T-helper 17 cell (primary cell): ENCODE measurements at regions not wholly inside any gene's neighbourhood (a gene's known extent, or its start where the extent isn't known, plus 50 kb on each side); places are given as distances from the start of the nearest gene placed in this dataset.
"Not testable (repeated sequence)": the region's sequence is repeated elsewhere in the genome, so short reads cannot be mapped to it uniquely, and the experiment has no call there.

Source experiments
- ATAC-seq: fragments of 150-1000 bp; cut with Tn5 transposase; 2 replicates; pipeline ENCODE4 v1.10.0; 2021; ENCODE audit warnings: mild to moderate bottlenecking, moderate library complexity
- DNase-seq, 3 donors: peaks; one replicate each; pipeline versions ENCODE4 v3.0.0 to v3.0.0-alpha.2; 2020 to 2021
- H3K9me3 ChIP-seq: one replicate; pipeline ENCODE4 v1.7.0; 2013; ENCODE audit warnings: low read length, mild to moderate bottlenecking; ENCODE audit not compliant: control insufficient read depth, poor library complexity, severe bottlenecking
- H3K27ac Mint-ChIP-seq: one replicate; pipeline ENCODE4 v1.8.0; 2022; ENCODE audit warnings: mild to moderate bottlenecking, moderate library complexity, mixed read lengths
- H3K27me3 Mint-ChIP-seq: one replicate; pipeline ENCODE4 v1.8.0; 2022; ENCODE audit warnings: mixed read lengths
- H3K36me3 Mint-ChIP-seq: one replicate; pipeline ENCODE4 v1.8.0; 2022; ENCODE audit warnings: low read depth, mixed read lengths
- H3K4me1 Mint-ChIP-seq: one replicate; pipeline ENCODE4 v1.8.0; 2022; ENCODE audit warnings: mild to moderate bottlenecking, mixed read lengths
- H3K4me3 Mint-ChIP-seq: one replicate; pipeline ENCODE4 v1.8.0; 2022; ENCODE audit warnings: mild to moderate bottlenecking, moderate library complexity, mixed read lengths

DNA sequence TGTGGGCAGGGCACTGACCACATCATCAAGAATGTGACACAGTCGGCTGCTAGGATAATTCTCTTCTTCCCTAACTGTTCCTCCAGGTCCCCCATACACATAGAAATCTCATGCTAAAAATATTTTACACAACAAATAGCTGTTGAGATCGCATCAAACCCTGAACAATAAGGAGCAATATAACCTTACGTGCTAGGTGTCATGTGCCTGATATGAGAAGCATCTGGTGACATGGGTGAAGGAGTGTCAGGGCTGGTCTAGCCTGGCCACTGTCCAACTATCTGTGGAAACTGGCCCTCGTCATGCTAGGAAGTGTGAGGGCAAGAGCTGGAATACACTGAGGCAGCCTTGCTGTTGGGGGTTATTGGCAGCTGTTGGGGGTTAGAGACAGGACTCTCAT lies 167.3 kb upstream of the PGRMC2 start:
- H3K9me3 ChIP-seq, result no peaks in the 10 kb centered on the region
- no peak overlapping the region for H3K27ac Mint-ChIP-seq
- no peaks in the 10 kb centered on the region for H3K36me3 Mint-ChIP-seq
- H3K27me3 Mint-ChIP-seq, result peaks cover 14% of the 10 kb centered on the region
- no peak overlapping the region for H3K4me3 Mint-ChIP-seq
- no peak for DNase-seq
- H3K4me1 Mint-ChIP-seq, result peaks cover 2% of the 10 kb centered on the region
- ATAC-seq, result no peak

- peak in 2 of 3 donors; percentile 16 to 18 for DNase-seq
- Mint-ChIP-seq H3K4me1 (peaks cover 2% of the 10 kb centered on the region), H3K27me3 (peaks cover 9% of the 10 kb centered on the region), H3K4me3 (no peak overlapping the region), H3K36me3 (no peaks in the 10 kb centered on the region), H3K27ac (no peak overlapping the region)
- peak; percentile 95 for ATAC-seq
- H3K9me3 ChIP-seq, result no peaks in the 10 kb centered on the region
Observed at GRCh38 chr4:128454281-128454871, 166.8 kb upstream of the PGRMC2 start.

GRCh38 chr4:128452415-128452814 lies 164.8 kb upstream of the PGRMC2 start:
- no peak overlapping the region for H3K27ac Mint-ChIP-seq
- H3K4me1 Mint-ChIP-seq, result peaks cover 2% of the 10 kb centered on the region
- no peaks in the 10 kb centered on the region for H3K36me3 Mint-ChIP-seq
- H3K9me3 ChIP-seq, result no peaks in the 10 kb centered on the region
- ATAC-seq (no peak), DNase-seq (no peak)
- H3K4me3 Mint-ChIP-seq, result no peak overlapping the region
- H3K27me3 Mint-ChIP-seq, result peaks cover 5% of the 10 kb centered on the region

- peaks cover 5% of the 10 kb centered on the region for H3K27me3 Mint-ChIP-seq
Observed at GRCh38 chr4:128451270-128451905, 163.8 kb upstream of the PGRMC2 start.

GRCh38 chr4:128450326-128451120 lies 162.9 kb upstream of the PGRMC2 start:
- H3K9me3 ChIP-seq, result no peaks in the 10 kb centered on the region
- H3K4me3 Mint-ChIP-seq, result no peak overlapping the region
- peaks cover 2% of the 10 kb centered on the region for H3K4me1 Mint-ChIP-seq
- no peak for ATAC-seq
- no peak for DNase-seq
- H3K27me3 Mint-ChIP-seq, result peaks cover 5% of the 10 kb centered on the region
- no peaks in the 10 kb centered on the region for H3K36me3 Mint-ChIP-seq
- H3K27ac Mint-ChIP-seq, result no peak overlapping the region

More at GRCh38 chr4:128451270-128451905, 163.8 kb upstream of the PGRMC2 start:
- H3K9me3 ChIP-seq, result no peaks in the 10 kb centered on the region
- DNase-seq (no peak), ATAC-seq (no peak)
- no peak overlapping the region for H3K27ac Mint-ChIP-seq
- H3K36me3 Mint-ChIP-seq, result no peaks in the 10 kb centered on the region
- H3K4me3 Mint-ChIP-seq, result no peak overlapping the region
- peaks cover 2% of the 10 kb centered on the region for H3K4me1 Mint-ChIP-seq

DNA sequence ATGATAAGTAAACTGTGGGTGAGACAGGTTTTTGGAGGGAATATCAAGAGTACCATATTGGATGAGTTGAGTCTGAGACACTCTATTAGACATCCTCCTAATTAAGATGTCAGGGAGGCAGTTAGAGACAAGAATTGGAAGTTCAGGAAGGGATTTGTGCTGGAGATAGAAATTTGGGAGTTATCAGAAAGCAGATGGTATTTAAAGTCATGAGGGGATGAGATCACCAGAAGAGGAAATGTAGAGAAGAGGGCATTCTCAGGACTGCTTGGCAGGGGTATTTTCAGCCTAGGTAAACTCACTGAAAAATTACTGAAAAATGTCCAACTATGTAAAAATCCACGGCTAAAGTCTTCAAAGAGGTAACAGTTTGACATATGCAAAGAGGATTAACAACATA lies 161.6 kb upstream of the PGRMC2 start:
- Mint-ChIP-seq H3K27me3 (peaks cover 5% of the 10 kb centered on the region), H3K36me3 (no peaks in the 10 kb centered on the region), H3K4me1 (peaks cover 2% of the 10 kb centered on the region), H3K4me3 (no peak overlapping the region), H3K27ac (no peak overlapping the region)
- H3K9me3 ChIP-seq, result peaks cover 4% of the 10 kb centered on the region
- ATAC-seq, result no peak
- DNase-seq, result no peak

DNA sequence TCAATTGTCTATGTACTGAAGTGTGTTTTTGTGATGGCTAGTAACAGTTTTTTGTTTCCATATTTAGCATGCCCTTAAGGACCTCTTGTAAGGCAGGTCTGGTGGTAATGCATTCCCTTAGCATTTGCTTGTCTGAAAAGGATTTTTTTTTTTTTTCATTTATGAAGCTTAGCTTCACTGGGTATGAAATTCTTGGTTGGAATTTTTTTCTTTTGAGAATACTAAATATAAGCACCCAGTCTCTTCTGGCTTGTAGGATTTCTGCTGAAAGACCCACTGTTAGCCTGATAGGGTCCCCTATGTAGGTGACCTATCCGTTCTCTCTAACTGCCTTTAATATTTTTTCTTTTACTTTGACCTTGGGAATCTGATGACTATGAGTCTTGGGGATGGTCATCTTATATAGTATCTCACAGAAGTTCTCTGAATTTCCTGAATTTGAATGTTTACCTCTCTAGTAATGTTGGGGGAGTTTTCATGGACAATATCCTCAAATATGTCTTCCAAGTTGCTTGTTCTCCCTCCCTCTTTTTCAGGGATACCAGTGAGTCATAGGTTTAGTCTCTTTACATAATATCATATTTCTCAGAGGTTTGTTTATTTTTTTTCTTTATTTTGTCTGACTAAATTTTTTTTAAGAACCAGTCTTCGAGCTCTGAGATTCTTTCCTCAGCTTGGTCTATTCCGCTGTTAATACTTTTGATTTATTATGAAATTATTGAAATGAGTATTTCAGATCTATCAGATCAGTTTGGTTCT lies 157.1 kb upstream of the PGRMC2 start:
- no peak for DNase-seq
- no peak overlapping the region for H3K4me3 Mint-ChIP-seq
- no peaks in the 10 kb centered on the region for H3K4me1 Mint-ChIP-seq
- H3K36me3 Mint-ChIP-seq, result no peaks in the 10 kb centered on the region
- no peaks in the 10 kb centered on the region for H3K27me3 Mint-ChIP-seq
- ATAC-seq, result no peak
- no peak overlapping the region for H3K27ac Mint-ChIP-seq
- H3K9me3 ChIP-seq, result peaks cover 4% of the 10 kb centered on the region

DNA sequence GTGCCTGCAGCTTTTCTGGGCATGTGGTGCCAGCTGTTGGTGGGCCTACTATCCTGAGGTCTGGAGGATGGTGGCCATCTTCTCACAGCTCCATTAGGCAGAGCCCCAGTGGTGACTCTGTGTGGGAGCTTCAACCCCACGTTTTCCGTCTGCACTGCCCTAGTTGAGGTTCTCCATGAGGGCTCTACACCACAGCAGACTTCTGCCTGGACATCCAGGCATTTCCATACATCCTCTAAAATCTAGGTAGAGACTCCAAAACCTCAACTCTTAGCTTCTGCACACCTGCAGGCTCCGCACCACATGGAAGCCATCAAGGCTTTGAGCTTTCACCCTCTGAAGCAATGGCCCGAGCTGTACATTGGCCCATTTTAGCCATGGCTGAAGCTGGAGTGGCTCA lies 153.3 kb upstream of the PGRMC2 start:
- Mint-ChIP-seq H3K36me3 (no peaks in the 10 kb centered on the region), H3K4me3 (no peak overlapping the region), H3K4me1 (no peaks in the 10 kb centered on the region), H3K27me3 (no peaks in the 10 kb centered on the region), H3K27ac (no peak overlapping the region)
- ATAC-seq (no peak), DNase-seq (no peak)
- H3K9me3 ChIP-seq, result peaks cover 4% of the 10 kb centered on the region

DNA sequence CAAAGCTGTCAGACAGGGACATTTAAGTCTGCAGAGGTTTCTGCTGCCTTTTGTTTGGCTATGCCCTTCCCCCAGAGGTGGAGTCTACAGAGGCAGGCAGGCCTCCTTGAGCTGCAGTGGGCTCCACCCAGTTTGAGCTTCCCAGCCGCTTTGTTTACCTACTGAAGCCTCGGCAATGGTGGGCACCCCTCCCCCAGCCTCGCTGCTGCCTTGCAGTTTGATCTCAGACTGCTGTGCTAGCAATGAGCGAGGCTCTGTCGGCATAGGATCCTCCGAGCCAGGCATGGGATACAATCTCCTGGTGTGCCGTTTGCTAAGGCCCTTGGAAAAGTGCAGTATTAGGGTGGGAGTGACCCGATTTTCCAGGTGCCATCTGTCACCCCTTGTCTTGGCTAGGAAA lies 149.4 kb upstream of the PGRMC2 start:
- H3K36me3 Mint-ChIP-seq, H3K4me3 Mint-ChIP-seq, H3K27ac Mint-ChIP-seq, H3K9me3 ChIP-seq, H3K27me3 Mint-ChIP-seq, H3K4me1 Mint-ChIP-seq, DNase-seq, ATAC-seq: not testable (repeated sequence)

DNA sequence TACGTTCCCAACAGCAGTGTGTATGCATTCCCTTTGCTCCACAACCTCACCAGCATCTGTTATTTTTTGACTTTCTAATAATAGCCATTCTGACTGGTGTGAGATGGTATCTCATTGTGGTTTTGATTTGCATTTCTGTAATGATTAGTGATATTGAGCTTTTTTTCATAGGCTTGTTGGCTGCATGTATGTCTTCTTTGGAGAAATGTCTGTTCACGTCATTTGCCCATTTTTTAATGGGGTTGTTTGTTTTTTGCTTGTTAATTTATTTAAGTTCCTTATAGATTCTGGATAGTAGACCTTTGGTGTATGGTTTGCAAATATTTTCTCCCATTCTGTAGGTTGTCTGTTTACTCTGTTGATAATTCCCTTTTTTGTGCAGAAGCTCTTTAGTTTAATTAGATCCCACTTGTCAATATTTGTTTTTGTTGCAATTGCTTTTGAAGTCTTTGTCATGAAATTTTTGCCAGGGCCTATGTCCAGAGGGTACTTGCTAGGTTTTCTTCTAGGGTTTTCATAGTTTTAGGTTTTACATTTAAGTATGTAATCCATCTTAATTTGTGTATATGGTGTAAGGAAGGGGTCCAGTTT lies 141.5 kb upstream of the PGRMC2 start:
- not testable (repeated sequence) for H3K4me3 Mint-ChIP-seq, H3K27ac Mint-ChIP-seq, H3K36me3 Mint-ChIP-seq, H3K4me1 Mint-ChIP-seq, DNase-seq, ATAC-seq, H3K9me3 ChIP-seq, H3K27me3 Mint-ChIP-seq

DNA sequence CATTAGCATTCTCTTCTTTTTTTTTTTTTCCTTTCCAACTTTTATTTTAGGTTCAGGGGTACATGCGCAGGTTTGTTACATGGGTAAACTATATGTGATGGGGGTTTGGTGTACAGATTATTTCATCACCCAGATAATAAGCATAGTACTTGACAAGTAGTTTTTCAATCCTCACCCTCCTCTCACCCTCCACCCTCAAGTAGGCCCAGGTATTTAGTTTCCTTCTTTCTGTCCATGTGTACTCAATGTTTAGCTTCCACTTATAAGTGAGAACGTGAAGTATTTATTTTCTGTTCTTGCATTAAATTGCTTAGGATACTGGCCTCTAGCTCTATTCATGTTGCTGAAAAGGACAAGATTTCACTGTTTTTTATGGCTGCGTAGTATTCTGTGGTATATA lies 140.8 kb upstream of the PGRMC2 start:
- H3K9me3 ChIP-seq, result no peaks in the 10 kb centered on the region
- Mint-ChIP-seq H3K27ac (no peak overlapping the region), H3K36me3 (no peaks in the 10 kb centered on the region), H3K4me1 (no peaks in the 10 kb centered on the region), H3K27me3 (peaks cover 4% of the 10 kb centered on the region), H3K4me3 (no peak overlapping the region)
- ATAC-seq (no peak), DNase-seq (no peak)

DNA sequence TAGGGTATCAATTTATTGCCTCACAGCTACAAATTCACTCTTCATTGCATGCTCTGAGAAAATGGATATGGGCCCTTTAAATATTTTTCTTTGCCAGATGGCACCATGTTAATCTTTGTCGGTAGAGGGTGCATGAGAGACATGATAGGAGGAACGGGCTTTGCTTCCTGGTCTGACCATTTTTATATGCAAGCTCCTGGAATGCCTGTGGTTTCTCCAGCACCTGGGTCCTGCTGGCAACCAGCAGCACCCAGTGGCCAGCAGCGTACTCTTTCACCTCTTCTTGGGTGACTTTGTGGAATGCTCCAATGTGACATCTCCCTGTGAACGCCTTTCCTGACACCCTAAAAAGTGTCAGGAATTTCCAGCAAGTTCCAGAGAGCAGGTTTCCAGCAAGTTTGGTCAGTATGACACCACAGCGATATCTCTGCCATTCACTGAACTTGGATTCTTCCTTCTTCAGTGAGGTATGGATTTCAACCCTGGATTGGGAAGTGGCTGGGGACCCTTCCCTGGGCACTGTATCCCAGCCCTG lies 140.3 kb upstream of the PGRMC2 start:
- Mint-ChIP-seq H3K4me1 (no peaks in the 10 kb centered on the region), H3K36me3 (no peaks in the 10 kb centered on the region)
- no peak for ATAC-seq

More for the DNA sequence above, 140.3 kb upstream of the PGRMC2 start:
- DNase-seq, result no peak
- Mint-ChIP-seq H3K4me3 (no peak overlapping the region), H3K27me3 (peaks cover 4% of the 10 kb centered on the region), H3K27ac (no peak overlapping the region)
- H3K9me3 ChIP-seq, result no peaks in the 10 kb centered on the region
